Activated T-helper 17 cell treated with anti-CD3 and anti-CD28 coated beads, Interleukin-2, amount 50 U/mL, for 72 hours (primary cell): ENCODE measurements at regions not wholly inside any gene's neighbourhood (a gene's known extent, or its start where the extent isn't known, plus 50 kb on each side); places are given as distances from the start of the nearest gene placed in this dataset.
"Not testable (repeated sequence)": the region's sequence is repeated elsewhere in the genome, so short reads cannot be mapped to it uniquely, and the experiment has no call there.

ENCODE experiments used
- ATAC-seq: fragments of 150-1000 bp; cut with Tn5 transposase; replicated peaks from 2 replicates; pipeline ENCODE4 v1.10.0; 2021; ENCODE audit warnings: mild to moderate bottlenecking, moderate library complexity
- H3K27ac Mint-ChIP-seq: one replicate; pipeline ENCODE4 v1.8.0; 2022; ENCODE audit warnings: mixed read lengths
- H3K27me3 Mint-ChIP-seq: one replicate; pipeline ENCODE4 v1.8.0; 2022; ENCODE audit warnings: mixed read lengths
- H3K36me3 Mint-ChIP-seq: one replicate; pipeline ENCODE4 v1.8.0; 2022; ENCODE audit warnings: low read depth, mild to moderate bottlenecking, mixed read lengths
- H3K4me1 Mint-ChIP-seq: one replicate; pipeline ENCODE4 v1.8.0; 2022; ENCODE audit warnings: mixed read lengths
- H3K4me3 Mint-ChIP-seq: one replicate; pipeline ENCODE4 v1.8.0; 2022; ENCODE audit warnings: mild to moderate bottlenecking, mixed read lengths
- H3K9me3 Mint-ChIP-seq: one replicate; pipeline ENCODE4 v1.8.0; 2022; ENCODE audit warnings: mixed read lengths

DNA sequence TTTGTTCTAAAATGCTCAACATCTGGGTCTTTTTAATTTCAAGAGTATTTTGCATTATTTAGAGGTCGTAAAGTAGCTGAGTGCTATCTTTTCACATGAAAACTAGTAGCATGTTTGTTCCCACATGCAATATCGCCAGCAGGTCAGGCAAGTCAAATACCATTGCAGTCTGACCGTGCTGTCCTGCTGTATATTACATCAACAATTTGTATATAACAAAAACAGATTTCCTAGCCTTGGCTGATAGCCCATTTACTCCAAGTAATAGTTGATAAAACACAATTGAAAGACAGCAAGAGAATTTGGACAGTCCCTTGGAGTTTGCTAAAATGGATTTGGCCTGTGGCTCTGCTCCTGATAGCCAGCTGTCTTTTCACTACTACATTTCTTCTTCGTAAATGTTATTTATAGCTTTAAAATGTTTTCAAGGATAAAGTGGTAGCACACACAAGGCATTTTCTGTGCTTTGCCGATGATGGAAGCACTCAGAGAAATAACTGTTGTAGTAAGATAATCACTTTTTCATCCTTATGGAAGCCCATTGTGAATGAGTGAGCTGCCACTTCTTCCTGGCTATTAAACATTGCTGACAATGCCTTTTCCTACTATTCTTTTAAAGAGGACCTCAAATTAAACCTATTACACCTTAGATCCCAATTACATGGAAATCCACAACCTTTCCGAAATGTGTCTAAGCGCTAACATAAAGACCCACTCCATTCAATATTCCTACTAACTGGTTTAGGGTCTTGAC is 992.1 kb downstream of the MAT2B start:
- Mint-ChIP-seq H3K4me1 (no peaks in the 10 kb centered on the region), H3K36me3 (no peaks in the 10 kb centered on the region), H3K9me3 (peaks cover 5% of the 10 kb centered on the region), H3K27me3 (no peaks in the 10 kb centered on the region), H3K27ac (no peak overlapping the region), H3K4me3 (no peak overlapping the region)
- no peak for ATAC-seq

DNA sequence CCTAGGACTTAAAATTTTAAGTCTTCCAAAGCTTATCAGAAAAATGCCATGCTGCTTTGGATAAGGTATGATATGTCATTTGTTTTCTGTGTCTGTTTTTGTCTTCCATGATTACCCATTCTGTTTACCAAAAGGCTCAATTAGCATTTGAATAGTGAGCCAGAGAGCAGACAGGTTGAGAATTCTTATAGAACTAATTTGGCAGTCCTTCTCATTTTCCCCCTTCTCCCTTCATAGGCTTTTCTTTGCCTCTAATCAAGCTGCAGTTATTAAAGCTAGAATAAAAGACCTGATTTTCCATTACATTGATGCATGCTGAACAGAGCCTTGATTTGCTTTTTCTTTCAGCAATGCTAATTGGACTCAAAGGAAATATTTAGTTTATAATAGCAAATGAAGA is 993.0 kb downstream of the MAT2B start:
- ATAC-seq = no peak
- Mint-ChIP-seq H3K36me3 (no peaks in the 10 kb centered on the region), H3K4me3 (no peak overlapping the region), H3K4me1 (no peaks in the 10 kb centered on the region), H3K9me3 (peaks cover 5% of the 10 kb centered on the region), H3K27ac (no peak overlapping the region), H3K27me3 (no peaks in the 10 kb centered on the region)

DNA sequence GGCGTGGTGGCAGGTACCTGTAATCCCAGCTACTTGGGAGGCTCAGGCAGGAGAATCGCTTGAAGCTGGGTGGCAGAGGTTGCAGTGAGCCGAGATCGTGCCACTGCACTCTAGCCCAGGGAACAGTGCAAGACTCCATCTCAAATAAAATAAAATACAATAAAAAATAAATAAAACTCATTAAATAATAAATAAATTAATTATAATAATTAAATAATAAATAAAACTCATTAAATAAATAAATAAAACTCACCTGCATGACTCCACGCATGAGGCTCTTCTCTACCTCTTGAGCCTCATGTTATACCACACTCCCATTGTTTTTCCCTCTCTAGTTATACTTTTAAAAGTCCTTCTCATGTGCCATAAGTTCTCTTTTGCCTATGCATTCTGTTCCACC is 995.4 kb downstream of the MAT2B start:
- Mint-ChIP-seq H3K4me3 (no peak overlapping the region), H3K9me3 (no peaks in the 10 kb centered on the region), H3K36me3 (no peaks in the 10 kb centered on the region), H3K27me3 (no peaks in the 10 kb centered on the region), H3K27ac (no peak overlapping the region), H3K4me1 (no peaks in the 10 kb centered on the region)
- no peak for ATAC-seq

DNA sequence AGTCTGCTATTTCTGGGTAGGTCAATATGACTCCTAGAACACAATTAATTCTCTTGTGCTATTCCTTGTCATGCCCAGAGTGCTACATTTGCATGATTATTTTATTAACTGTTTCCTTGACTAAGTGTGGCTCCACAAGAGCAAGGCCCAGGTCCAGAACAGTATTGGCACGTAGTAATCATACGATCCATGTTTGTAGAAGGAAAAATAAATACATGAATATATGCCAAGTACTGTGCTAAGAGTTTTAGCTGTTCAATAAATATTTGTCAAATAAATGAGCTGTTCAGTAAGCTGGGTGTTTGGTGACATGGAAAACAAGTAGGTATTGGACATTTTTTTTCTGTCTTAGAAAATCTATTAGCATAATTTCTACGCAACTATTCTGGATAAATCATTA is 995.9 kb downstream of the MAT2B start:
- Mint-ChIP-seq H3K27ac (no peak overlapping the region), H3K4me3 (no peak overlapping the region), H3K9me3 (no peaks in the 10 kb centered on the region), H3K36me3 (no peaks in the 10 kb centered on the region), H3K27me3 (peaks cover 2% of the 10 kb centered on the region), H3K4me1 (no peaks in the 10 kb centered on the region)
- ATAC-seq = no peak

DNA sequence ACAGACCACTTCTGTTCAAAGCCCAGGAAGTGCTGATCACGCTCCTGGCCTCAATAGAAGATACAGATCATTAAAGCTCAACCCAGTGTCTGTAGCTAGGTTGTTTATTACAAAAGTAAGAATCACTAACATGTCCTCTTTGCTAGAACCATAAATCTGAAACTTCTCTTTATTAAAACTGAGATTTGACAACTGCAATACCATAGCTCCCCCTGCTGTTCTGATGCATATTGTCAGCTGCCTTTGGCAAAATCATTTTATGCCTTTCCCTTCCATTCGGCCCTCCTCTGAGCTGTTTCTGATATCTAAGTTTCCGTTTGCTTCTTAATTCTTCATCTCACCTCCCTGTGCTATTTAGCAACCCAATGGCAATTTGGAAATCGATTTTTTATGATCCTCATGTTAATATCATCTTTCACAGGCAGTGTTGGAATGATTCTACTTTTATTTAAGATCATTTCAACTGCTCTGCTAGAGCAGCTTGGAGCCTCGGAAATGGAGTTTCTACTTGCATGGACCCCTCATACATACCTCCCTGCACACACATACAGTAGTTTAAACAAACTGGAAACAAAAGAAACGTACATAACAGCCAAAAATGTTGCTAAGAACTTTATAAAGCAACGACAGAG is 998.8 kb downstream of the MAT2B start:
- Mint-ChIP-seq H3K36me3 (no peaks in the 10 kb centered on the region), H3K4me3 (no peak overlapping the region), H3K27ac (no peak overlapping the region), H3K9me3 (no peaks in the 10 kb centered on the region), H3K4me1 (no peaks in the 10 kb centered on the region), H3K27me3 (peaks cover 3% of the 10 kb centered on the region)
- ATAC-seq = no peak

DNA sequence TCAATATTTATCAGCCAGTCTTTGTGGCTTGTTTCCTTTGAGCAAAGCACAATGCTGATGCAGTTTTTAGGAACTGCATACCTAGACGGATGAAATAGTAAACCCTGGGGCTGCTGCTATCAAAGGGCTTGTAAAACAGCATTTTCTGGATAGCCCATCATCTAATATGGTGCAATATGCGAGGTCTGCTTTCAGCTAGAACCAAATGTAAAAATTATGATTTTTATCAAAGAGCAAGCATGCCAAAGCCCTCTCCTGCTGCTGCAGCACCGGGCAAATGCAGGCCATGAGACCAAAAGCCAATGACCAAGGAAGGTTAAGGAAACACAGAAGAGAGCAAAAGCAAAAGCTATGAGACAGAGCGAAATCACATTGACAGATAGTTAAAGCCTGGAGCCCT is 1000.4 kb downstream of the MAT2B start:
- no peaks in the 10 kb centered on the region for H3K9me3 Mint-ChIP-seq
- no peak for ATAC-seq
- H3K4me3 Mint-ChIP-seq = no peak overlapping the region
- no peaks in the 10 kb centered on the region for H3K36me3 Mint-ChIP-seq
- no peaks in the 10 kb centered on the region for H3K4me1 Mint-ChIP-seq
- no peak overlapping the region for H3K27ac Mint-ChIP-seq
- peaks cover 3% of the 10 kb centered on the region for H3K27me3 Mint-ChIP-seq

DNA sequence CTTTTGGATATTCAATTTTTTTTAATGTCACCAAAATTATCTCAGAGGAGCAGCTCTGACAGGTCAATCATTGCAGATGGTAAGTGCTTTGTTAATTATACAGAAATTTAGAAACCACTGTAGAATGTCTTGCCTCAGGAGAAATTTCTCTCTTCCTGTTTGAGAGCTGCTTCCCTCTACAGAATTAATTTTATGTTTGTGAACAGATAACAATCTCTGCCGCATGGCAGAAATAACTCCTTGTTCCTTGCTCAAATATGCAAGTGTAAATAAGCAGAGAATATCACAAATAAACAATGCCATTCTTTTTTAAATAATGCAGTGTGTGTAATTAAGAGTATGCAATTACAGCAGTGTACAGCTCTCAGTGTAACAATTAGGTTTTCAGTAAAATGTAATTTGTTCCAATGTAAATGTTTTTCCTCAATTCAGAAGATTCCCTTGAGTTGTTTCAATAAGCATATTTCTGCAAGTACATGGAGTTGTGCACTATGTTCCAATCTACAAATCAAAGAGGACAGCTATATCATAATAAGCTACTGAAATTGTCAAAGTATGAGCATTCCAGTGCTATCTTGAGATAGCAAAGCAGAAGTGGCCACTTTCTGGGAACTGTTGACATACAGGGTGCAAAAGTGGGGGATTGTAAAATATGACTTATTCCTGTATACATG is 1012.8 kb downstream of the MAT2B start:
- H3K27me3 Mint-ChIP-seq = no peaks in the 10 kb centered on the region
- H3K36me3 Mint-ChIP-seq = no peaks in the 10 kb centered on the region
- no peak overlapping the region for H3K4me3 Mint-ChIP-seq
- no peak overlapping the region for H3K27ac Mint-ChIP-seq
- no peaks in the 10 kb centered on the region for H3K4me1 Mint-ChIP-seq
- no peak for ATAC-seq
- H3K9me3 Mint-ChIP-seq = peaks cover 4% of the 10 kb centered on the region

DNA sequence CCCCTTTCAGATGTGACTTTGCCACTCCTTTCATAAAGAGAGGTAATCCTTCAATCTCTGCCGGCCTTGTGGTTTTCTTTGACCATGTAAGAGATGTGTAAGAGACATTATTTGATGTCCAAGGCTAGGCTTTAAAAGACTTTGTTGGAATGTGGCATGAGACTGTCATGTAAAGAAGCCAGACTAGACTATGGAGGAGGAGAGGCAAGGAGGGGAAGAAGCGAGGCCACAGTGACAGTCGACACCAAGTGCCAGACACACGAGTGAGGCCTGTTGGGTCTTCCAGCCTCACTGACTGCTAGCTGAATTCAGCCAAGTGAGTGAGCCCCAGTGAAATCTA is 1013.3 kb downstream of the MAT2B start:
- peaks cover 4% of the 10 kb centered on the region for H3K9me3 Mint-ChIP-seq

DNA sequence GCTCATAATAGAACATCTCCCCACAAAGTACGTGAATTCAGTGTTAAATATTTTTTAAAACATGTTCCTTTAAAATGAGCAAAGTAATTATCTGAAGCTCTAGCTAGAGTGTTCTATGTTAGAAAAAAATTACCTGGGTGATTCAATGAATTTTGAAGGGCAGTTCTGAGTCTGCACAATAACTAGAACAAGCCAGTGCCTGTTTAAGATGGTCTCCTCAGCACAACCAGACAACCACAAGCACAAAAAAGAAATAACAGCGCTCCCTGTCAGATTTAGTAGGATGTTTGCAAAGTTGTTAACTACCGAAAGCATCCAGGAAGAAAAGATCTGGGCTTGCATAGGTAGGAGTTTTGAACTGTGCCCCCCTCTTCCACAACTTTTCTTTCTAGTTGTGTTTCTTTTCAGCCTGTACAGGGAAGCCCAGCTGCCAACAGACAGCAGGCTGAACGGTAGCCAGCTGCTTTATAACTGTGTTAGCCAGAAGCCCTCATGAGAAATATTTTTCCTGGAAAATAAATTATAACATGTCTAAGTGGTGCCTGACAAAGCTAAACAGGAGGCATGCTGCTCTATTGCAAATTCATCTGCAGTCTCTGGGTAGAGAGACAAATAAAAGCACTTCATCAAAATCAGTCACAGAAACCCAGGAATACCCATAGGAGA is 1026.9 kb downstream of the MAT2B start:
- H3K27me3 Mint-ChIP-seq = no peaks in the 10 kb centered on the region
- no peak for ATAC-seq
- H3K4me1 Mint-ChIP-seq = no peaks in the 10 kb centered on the region
- no peaks in the 10 kb centered on the region for H3K36me3 Mint-ChIP-seq
- peaks cover 4% of the 10 kb centered on the region for H3K9me3 Mint-ChIP-seq
- no peak overlapping the region for H3K4me3 Mint-ChIP-seq
- H3K27ac Mint-ChIP-seq = no peak overlapping the region

More for the DNA sequence above, 1013.3 kb downstream of the MAT2B start:
- no peaks in the 10 kb centered on the region for H3K27me3 Mint-ChIP-seq
- no peak for ATAC-seq
- no peak overlapping the region for H3K27ac Mint-ChIP-seq
- H3K4me3 Mint-ChIP-seq = no peak overlapping the region
- no peaks in the 10 kb centered on the region for H3K36me3 Mint-ChIP-seq
- no peaks in the 10 kb centered on the region for H3K4me1 Mint-ChIP-seq

DNA sequence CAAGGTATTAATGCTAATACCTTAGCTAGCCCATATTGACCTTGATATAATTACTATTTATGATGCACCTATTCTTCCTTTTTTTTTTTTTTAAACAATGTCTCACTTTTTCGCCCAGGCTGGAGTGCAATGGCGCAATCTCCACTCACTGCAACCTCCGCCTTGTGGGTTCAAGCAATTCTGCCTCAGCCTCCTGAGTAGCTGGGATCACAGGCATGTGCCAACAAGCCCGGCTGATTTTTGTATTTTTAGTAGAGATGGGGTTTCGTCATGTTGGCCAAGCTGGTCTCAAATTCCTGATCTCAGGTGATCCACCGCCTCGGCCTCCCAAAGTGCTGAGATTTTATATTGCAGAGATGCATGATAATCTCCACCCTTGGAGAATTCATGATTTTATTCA is 1028.0 kb downstream of the MAT2B start:
- not testable (repeated sequence) for ATAC-seq, H3K9me3 Mint-ChIP-seq, H3K4me1 Mint-ChIP-seq, H3K27me3 Mint-ChIP-seq, H3K4me3 Mint-ChIP-seq, H3K27ac Mint-ChIP-seq, H3K36me3 Mint-ChIP-seq

DNA sequence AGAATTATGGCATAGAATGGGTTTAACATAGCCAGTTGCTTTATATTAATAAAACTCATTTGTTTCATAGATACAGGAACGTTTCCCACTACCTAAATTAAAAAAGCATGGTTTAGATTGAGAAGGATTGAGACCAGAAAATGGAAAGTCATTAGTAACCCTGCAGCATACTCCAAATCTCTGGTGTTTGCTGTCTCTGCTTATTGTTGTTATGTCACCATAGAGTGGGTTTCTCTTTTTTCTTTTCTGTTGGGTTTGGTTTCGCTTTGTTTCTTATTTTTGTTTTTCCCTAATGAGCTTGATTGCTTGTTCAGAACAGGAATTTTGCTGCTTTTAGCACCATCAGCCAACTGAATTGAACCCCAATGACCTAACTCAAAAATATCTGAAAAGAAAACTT is 1034.8 kb downstream of the MAT2B start:
- H3K36me3 Mint-ChIP-seq = no peaks in the 10 kb centered on the region
- ATAC-seq = no peak
- H3K27ac Mint-ChIP-seq = no peak overlapping the region
- H3K4me3 Mint-ChIP-seq = no peak overlapping the region
- H3K4me1 Mint-ChIP-seq = no peaks in the 10 kb centered on the region
- H3K9me3 Mint-ChIP-seq = no peaks in the 10 kb centered on the region
- no peaks in the 10 kb centered on the region for H3K27me3 Mint-ChIP-seq

DNA sequence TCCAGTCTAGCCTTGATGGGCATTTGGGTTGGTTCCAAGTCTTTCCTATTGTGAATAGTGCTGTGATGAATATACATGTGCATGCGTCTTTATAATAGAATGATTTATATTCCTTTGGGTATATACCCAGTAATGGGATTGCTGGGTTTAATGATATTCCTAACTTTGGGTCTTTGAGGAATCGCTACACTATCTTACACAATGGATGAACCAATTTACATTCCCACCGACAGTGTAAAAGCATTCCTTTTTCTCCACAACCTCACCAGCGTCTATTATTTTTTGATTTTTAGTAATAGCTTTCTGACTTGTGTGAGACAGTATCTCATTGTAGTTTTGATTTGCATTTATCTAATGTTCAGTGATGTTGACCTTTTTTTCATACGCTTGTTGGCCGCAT is 1040.1 kb downstream of the MAT2B start:
- H3K4me3 Mint-ChIP-seq = no peak overlapping the region
- no peak overlapping the region for H3K27ac Mint-ChIP-seq
- ATAC-seq = no peak
- H3K36me3 Mint-ChIP-seq = no peaks in the 10 kb centered on the region
- H3K4me1 Mint-ChIP-seq = no peaks in the 10 kb centered on the region
- peaks cover 3% of the 10 kb centered on the region for H3K9me3 Mint-ChIP-seq
- H3K27me3 Mint-ChIP-seq = no peaks in the 10 kb centered on the region

DNA sequence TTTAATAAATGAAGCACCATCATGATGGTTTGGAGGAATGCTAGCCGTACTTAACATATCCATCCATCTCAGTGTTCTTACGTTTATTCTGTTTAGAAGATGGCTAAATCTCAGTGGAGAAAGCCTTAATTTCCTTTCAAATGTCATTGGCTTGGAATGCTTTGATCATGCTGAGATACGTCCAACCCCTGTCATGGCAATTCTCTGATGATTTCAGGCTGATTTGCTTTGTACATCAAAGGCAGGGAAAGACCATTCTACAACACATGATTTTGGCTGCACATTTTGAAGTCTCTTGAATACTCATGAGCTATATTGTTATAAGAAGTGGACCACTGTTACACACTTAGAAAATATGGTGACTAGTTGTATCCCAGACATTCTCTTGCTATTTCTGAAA is 1048.4 kb downstream of the MAT2B start:
- Mint-ChIP-seq H3K27ac (no peak overlapping the region), H3K4me3 (no peak overlapping the region), H3K4me1 (no peaks in the 10 kb centered on the region), H3K36me3 (no peaks in the 10 kb centered on the region), H3K27me3 (no peaks in the 10 kb centered on the region), H3K9me3 (peaks cover 3% of the 10 kb centered on the region)
- no peak for ATAC-seq

DNA sequence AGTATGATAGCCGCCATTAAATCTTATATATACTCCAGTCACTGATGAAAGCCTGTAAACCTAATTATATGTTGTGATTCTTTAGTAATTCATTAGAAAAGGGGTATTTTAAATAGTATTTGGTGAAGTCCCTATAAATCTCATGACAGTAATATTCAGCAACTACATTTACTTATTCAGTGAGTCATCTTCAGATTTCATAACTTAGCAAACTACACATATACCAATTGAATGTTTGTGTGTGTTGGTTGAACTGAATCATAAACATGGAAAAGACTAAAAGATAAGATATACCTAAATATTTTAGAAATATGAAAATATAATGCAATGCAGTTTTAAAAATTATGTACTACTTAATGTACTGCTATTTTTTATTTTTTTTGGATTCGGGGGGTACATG is 1050.4 kb downstream of the MAT2B start:
- ATAC-seq = no peak
- Mint-ChIP-seq H3K27ac (no peak overlapping the region), H3K4me1 (no peaks in the 10 kb centered on the region), H3K4me3 (no peak overlapping the region), H3K36me3 (no peaks in the 10 kb centered on the region), H3K27me3 (no peaks in the 10 kb centered on the region), H3K9me3 (no peaks in the 10 kb centered on the region)

DNA sequence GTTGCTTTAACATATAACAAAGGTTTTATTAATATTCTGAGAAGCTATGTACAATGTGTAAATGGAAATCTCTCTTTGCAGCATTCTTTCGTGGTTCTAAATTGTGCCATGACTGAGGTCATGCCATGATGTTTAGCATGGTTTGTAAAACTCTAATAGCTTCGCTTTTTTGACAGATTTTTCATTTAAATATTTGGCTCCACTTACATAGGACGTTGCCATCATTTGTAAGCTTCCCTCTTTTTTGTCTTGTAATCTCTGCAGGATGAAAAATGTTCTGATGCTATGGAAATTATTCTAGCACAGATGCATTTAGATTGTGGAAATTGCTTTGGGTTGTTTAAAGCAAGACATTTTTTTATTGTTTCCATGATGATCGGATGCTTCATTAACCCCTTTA is 1054.8 kb downstream of the MAT2B start:
- ATAC-seq = no peak
- H3K36me3 Mint-ChIP-seq = no peaks in the 10 kb centered on the region
- H3K4me3 Mint-ChIP-seq = no peak overlapping the region
- no peaks in the 10 kb centered on the region for H3K4me1 Mint-ChIP-seq
- no peaks in the 10 kb centered on the region for H3K27me3 Mint-ChIP-seq
- no peak overlapping the region for H3K27ac Mint-ChIP-seq
- H3K9me3 Mint-ChIP-seq = no peaks in the 10 kb centered on the region
